GM21529 (cell line): ENCODE measurements at regions not wholly inside any gene's neighbourhood (a gene's known extent, or its start where the extent isn't known, plus 50 kb on each side); places are given as distances from the start of the nearest gene placed in this dataset.

Experiments used
- ATAC-seq: cut with Tn5 transposase; IDR thresholded peaks from one replicate; pipeline ENCODE4 v1.9.1; 2021; ENCODE audit not compliant: unreplicated experiment

DNA sequence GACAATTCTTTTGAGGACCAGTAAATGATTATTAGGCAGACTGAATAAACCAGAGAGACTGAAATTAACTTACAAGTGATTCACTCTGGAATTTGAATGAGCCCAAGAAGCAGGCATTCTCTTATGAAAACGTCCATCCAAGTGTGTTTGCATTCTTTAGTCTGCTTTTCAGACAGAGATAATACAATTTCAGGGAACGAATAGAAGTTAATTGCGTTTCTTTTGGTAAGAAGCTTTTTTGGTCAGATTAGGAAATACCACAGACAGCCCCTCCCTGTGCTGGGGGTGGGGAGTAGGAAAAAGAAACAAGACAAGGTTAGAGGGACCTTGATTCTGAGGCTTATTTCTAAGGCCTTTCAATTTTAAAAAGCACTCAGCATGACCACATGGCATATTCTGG, 874.4 kb downstream of the SUCLG1 start:
- no peak for ATAC-seq

DNA sequence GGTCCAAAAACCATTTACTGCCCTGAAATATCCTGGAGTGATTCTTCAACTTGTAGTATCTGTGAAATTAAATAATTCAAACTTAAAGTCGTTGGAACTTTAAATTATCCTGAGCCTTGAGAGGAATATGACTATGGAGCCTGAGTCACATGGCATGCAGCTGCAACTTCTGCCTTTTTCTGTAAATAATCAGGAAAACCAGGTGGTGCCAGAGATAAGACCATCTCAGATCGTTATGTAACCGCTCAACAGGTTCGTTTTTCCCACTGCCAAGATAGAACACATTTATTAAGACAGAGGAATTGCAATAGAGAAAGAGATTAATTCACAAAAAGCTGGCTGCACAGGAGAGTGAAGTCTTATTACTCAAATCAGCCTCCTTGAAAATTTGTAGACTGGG, 876.5 kb downstream of the SUCLG1 start:
- ATAC-seq = no peak

DNA sequence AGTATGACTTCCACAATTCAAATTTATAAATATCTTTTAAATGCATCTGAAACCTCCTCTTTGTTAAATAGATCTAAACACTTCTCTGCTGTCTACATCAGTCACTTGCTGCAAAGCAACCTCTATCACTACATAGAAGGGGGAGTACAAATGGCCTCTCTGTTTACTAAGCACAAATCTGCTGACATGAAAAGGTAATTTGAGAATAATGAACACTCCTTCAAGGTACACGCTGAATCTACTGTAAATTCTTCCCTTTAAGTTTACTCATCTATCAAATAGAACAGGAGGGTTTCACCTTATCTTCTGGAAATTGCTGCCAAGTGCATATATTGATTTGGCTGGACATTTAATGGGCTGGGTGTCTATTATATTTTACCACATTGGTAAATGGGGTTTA, 879.6 kb downstream of the SUCLG1 start:
- no peak for ATAC-seq

DNA sequence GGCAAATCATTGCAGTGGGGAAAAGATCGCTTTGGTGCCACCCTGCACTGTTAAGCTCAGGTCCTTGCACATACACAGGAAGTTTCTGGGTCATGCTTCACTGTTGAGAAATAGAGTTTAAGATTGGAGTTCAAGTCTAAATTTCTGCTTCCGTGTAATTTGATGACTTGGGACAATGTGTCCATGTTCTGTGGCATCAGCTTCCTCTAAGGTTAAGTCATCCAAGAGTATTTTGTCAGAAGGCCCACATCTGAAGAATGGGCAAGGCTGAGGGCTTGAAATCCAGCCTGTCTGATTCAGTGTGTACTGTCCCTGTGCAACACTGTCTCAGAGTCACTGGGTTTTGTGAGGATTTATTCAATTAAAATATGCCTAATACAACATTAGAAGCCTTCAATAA, 880.7 kb downstream of the SUCLG1 start:
- ATAC-seq = no peak

DNA sequence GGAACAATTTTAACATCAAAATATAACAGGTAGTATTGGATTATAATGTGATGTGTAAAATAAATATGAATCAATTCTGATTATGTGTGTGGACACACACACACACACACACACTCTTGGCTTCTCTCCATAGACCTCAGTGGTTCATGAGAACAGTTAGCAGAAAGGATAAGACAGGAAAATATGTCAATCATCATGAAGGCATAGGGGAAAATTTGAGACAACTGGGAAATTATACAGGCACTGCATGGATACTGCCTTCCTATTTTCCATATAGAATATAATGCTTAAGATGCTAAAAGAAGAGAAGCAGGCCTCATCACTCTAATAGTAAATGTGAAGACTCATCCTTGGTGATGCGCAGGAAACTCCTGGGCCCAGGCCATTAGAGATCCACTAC, 884.5 kb downstream of the SUCLG1 start:
- ATAC-seq = no peak

DNA sequence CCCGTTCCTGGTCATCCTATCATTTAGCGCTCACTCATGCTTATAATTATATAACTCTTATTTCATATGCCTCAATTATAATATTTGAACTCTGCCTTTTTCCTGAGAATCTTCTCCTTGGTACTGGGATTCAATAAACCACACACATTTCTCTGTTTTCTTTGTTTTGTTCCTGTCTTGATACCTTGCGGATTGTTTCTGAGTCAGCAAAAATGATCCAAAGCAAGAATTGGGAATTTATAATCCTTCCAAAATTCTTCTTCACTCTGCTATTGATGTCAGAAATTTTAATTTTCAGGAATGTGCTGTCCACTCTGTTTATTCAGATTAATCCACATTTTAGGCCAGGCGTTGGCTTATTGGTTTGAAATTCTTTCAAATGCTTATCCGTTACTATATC, 886.0 kb downstream of the SUCLG1 start:
- no peak for ATAC-seq

DNA sequence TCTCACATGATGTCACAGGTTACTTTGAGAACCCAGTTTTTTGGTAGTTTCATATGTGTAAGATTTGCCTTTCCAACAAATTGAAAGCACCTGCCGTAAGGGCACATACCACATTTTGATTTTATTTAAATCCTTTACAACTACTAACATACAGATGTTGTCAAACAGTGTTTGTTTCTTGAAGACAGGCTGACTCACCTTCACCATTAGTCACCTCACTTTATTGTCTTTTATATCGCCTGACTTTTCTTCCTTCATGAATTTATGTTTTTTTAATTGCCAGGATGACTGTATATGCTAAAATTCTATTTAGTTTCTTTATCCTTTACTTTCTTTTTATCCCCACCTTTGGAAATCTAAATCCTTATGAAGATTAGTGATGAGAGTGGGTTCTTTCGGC, 886.7 kb downstream of the SUCLG1 start:
- no peak for ATAC-seq

DNA sequence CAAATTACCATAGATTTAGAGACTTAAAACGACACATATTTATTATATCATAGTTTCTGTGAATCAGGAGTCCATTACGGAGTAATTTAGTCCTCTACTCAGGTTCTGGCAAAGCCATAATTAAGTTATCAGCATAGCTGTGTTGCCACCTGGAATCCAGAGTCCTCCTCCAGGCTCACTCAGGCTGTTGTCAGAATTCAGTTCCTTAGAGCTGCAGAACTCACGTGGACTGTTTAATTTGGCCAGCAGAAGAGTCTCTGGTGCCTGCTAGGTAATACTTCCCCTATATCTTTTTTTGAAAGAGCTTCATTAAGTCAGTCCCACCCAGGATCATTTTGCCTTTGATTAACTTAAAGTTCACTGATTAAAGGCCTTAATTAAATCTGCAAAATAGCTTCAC, 891.5 kb downstream of the SUCLG1 start:
- ATAC-seq = no peak

DNA sequence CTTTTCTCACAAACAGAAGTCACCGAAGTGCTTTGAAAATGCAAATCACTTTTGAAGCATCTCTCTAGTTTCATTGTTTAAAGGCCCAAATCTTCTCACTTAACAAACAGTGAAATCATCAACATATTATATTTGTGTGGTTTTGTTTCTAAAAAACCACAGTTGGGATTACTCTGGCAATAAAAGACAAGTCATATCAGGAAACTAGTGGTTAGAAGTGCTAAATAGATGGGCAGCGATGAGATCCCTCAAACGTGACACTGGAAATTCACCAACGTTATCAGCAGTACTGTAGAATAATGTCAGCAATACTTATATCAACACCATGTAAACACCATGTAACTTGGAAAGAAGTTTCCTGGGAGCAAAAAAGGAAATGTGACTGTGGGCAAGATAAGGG, 893.5 kb downstream of the SUCLG1 start:
- ATAC-seq = no peak

DNA sequence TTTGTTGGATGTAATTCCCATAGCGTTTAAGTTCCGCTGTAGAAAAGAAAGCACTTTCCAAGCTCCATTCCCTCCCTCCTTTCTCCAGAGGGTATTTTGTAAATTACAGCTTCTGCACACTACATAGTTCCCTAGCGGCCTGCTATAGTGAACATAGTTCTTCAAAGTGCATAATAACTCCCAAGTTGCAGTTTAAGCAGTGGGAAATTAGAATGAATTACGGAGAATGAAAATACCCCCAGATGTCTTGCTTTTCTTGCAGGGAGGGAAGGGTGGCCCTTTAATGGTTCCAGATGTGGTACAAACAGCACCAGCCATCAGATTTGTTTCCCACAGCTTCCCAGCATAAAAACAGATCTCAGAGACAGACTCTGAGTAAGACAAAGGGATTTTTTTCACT, 893.9 kb downstream of the SUCLG1 start:
- ATAC-seq = no peak

DNA sequence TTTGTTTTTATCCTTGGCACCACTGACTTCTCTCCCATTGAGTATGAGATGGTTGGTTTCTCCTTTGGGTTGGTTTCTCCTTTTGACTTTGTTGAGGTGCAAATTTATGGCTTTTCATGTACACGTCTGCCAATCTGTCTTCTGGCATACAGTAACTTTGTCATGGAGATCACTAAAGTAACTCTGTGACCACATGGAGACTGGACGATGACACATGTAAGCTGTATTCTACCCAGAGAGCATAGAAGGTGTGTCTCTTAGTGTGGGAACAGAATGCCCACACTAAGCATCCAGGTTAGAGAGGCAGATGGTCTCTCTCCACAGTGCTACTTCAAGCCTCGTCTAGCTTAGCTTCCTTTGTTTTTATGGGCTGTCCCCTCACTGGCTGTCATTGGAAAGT, 897.5 kb downstream of the SUCLG1 start:
- ATAC-seq = no peak

DNA sequence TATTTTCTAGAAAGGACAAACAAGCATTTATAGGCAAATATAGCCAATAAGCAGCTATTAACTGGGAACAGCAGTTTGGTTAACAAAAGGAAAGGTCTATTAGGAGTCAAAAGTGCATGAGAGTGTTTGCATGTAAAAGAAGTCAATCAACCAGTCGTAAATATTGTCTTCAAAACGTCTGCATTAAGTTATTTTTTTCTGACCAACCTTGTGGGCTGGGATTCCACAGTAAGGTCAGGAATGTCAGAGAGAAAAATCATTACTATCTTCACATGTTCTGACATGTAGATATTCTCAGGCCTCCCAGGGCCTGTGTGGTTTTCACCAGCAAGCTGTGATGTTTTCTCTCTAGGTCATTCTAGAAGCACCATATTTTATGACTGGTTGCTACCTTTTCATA, 922.5 kb downstream of the SUCLG1 start:
- no peak for ATAC-seq

DNA sequence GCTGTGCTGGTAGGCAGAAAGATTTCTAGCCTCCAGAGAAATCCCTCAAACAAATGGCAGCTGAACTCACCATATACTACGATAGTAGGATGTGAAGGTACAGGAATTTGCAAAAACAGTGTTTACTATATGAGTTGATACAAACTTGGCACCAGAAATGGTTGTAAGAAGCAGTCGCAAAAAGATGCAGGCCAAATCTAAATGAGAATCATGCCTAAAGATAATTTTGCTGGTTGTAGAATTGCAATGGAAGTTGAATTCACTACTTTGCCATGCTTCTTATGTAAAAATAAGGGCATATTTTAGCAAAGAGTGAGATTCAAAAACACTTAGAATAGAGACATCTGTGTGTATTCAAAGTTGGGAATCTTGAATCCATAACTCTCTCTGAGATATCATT, 924.7 kb downstream of the SUCLG1 start:
- no peak for ATAC-seq

DNA sequence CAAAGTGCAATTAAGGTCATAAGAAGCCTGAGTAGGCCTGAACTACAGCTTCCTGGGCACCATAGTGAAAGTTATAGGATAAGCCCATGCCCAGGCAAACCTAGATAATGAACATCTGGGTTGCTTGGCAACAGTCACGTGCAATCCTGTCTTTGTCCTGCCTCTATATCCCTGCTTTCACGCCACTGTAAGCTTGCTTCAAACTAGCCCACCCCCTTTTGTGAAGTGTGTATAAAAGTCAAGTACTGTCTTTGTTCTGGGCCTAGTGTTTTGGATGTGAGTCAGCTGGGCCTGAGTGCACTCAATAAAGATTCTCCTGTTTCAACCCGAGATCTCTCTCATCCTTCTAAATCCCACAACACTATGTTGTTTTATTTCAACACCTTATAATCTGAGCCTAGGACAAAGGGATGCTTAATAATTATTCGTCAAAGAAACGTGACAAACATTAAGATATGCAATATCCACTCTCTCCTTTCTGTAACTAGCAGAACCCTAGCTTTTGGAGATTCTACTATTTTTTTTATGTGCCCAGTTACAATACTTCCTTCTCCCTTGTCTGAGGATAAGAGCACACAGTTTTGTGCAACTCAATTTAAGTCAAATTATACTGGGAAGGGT, 927.8 kb downstream of the SUCLG1 start:
- no peak for ATAC-seq

DNA sequence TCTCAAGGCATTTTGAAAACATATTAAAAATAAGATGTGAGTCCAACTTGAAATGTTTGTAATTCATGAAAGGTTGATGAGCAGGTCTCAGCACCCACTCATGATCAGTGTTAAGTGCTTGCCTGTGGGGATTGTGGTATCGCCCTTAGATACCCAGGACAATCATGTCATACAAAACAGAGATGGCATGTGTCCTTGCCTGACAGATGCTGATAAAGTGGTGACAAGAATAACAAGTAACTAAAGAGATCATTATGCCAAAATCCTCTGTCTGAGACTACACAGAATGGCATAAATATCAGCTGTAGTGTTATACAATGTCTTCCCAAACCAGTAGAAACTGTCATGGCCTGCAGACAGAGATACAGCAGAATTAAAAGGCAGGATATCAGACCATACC, 930.3 kb downstream of the SUCLG1 start:
- no peak for ATAC-seq

DNA sequence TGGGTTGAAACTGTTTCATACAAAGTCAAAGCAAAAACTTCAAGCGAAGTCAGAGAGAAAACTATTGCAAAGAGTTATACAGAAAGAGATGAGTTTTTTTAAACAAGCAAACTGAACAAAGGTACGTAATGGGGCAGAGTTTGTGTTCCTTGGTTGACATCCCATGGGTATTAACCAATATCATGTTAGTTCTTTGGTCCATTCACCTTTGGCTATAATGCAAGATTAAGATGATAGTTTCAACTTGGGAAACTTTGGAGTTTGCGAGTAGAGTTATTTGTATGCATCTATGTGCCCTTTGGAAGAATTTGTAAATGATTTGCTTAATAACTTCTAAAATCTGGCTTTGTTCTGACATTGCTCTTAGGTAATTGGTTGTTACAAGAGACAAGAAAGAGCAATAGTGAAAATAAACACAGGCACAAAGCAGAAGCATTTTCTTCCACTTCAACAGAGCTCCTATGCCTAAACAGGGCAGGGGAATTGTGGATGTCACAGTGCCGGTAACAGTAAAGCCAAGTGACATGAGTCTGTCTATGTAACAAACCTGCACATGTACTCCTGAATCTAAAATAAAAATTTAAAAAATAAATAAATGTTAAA, 936.1 kb downstream of the SUCLG1 start:
- no peak for ATAC-seq

DNA sequence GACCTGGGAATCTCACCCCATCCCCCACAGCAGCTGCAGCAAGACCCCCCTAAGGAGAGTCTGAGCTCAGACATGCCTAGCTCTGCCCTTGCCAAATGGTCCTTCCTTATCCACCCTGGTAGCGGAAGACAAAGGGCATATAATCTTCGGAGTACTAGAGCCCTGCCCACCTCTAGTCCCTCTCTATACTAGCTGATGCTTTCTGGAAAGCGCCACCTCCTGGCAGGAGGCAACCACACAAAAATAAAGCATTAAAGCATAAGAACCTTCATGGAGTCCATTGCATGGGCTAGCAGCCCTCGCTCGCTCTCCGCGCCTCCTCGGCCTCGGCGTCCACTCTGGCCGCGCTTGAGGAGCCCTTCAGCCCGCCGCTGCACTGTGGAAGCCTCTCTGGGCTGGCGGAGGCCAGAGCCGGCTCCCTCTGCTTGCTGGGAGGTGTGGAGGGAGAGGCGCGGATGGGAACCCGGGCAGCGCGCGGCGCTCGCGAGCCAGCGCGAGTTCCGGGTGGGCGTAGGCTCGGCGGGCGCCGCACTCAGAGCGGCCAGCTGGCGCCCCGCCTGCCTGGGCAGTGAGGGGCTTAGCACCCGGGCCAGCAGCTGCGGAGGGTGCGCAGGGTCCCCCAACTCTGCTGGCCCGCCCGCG, 941.2 kb downstream of the SUCLG1 start:
- ATAC-seq = no peak

DNA sequence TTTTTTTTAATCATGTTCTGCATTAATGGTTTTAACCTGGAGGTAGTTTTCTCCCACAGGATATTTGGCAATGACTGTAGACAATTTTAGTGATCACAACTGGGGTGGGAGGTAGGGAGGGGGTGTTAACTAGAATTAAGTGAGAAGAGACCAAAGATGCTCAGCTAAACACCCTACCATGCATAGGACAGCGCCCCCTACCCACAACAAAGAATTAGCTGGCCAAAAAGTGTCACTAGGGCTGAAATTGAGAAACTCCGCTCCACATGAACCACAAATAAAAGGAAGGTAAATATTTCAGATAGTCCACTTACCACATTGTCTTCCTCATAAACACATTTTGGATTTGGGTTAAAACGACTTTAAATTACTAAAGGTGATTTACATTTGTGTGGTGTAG, 942.6 kb downstream of the SUCLG1 start:
- ATAC-seq = no peak

DNA sequence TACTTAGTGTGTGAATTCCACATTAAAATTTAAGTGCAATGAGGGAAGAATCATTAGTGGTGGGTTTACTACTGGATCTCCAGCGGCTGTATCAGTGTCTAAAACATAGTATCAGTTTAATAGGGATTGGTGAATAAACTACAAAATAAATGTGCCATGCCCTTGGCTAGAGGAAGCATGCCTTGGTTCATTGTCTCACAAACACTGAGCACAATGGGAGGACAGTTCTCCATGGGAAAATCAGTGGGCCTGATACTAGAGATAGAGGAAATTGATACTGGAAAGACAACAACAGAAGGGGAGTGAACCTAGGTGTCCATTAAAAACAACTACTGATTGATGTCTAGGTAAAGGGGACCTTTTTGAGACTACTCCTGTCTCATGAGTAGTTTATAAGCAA, 971.6 kb downstream of the SUCLG1 start:
- no peak for ATAC-seq

DNA sequence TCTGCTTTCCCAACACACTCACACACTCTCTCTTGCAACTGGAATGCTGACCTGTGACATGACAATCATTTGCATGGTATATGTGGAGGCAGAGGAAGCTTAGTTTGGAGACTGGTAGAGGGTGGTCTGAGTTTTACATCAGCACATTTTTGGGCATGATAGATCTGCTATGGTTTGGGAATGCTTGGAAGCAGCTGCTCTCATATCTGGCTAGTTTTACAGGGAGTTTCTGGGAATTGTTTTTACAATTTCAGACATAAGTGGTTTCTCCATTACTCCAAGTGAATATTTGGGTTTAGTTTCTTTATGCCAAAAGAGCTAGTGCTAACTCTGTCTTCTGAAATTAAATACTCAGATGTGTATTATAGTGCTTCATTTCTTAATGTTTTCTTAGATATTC, 977.6 kb downstream of the SUCLG1 start:
- no peak for ATAC-seq

DNA sequence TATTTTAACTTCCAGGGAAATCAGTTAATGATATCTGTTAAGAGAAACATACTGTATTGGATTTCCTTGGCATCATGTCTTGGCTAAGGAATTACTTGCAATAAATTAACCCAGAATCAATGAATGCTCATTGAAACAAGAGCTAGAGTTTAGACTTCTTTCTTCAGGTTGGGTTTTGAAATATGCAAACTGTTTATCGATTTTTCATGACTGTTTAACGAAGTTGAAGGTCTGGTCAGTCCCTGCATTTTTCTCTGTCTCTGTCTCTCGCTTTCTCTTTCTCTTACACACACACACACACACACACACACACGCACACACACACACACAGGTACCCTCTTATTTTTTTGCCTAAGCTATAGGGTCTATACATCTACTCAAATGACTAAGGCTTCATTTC, 981.0 kb downstream of the SUCLG1 start:
- no peak for ATAC-seq

DNA sequence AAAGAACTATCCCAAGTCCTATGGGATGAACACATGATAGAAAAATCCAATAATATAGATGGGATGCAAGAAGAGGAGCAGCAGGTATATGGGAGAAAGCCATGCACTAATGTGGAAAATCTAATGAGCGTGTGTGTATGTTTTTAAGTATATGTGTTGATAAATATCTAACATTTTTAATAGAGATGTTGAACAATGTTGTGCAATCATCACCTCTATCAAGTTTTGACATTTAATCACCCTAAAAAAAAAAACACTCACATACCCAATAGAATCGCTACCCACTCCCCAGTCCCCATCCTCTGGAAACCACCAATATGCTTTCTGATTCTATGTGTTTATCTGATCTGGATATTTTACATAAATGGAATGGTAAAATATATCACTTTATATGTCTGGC, 983.7 kb downstream of the SUCLG1 start:
- ATAC-seq = no peak

DNA sequence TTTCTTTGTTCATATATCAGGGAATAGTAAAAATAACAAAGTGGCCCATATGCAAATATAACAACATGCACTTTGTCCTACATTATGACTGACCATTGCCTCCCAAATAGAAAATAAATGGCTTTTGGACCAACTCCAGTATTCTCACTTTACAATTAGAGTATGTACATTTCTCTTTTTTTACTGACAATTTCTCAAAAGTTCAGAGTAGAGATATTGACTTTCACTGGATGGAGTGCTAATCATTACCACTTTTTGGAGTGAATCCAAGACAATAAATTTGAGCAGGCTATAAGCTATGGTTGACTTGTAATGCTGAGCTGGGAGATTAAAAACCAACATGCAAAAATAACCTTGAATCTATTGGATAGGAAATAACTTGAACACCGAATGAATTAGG, 987.4 kb downstream of the SUCLG1 start:
- ATAC-seq = no peak
